ENCODE measurements at regions not wholly inside any gene's neighbourhood (a gene's known extent, or its start where the extent isn't known, plus 50 kb on each side); places are given as distances from the start of the nearest gene placed in this dataset.

DNA sequence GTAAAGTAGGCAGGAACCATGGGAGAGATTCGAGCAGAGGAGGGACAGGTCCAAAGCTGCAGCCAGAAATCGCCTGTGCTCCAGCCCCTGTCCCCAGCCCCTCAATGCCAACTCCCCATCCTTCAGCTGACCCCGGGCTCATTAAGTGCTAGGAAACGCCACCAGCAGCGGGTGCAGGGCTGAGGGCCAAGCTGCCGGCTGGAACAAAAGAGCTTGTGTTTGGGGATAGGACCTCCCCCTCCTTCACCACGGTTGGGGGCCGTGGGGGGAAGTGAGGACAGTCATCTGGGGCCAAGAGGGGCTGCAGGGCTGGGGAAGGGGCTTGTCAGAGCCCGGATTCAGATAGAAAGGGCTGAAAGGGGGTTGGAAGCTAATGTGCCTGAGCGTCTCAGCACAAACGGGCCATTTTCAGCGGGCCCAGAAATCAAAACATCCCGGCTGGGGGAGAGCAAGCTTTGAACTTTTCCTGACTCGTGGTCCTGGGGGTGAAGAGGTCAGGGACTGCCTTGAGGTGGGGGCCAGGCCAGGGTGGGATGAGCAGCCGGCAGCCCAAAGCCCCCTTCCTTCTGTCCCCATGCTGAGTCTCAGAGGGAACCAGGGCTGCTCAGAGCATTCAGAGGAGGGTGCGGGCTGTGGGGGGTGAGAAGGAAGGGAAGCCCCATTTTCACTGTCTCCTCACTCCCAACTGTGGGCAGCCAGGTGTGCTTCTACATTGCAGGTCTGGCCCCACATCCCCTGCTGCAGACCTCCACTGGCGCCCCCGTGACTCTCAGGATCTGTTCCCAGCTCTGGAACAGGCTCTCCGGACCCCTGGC lies 69.4 kb upstream of the DAB2IP start (continued):
- TF ChIP-seq ZNF891 (CRISPR knock-in tag; IDR thresholded peaks at IDR 0.05) (no peak), ZNF724P (CRISPR knock-in tag; IDR thresholded peaks at IDR 0.05; ENCODE audit: borderline replicate concordance) (no peak), HMG20B (CRISPR knock-in tag; conservative IDR thresholded peaks at IDR 0.05) (no peak), FIP1L1 (IDR thresholded peaks at IDR 0.05; ENCODE audit: borderline replicate concordance, insufficient read depth, low read depth, low read length) (no peak), NFKB2 (CRISPR knock-in tag; IDR thresholded peaks at IDR 0.05; ENCODE audit: borderline replicate concordance) (no peak), ZNF790 (CRISPR knock-in tag; IDR thresholded peaks at IDR 0.05; ENCODE audit: borderline replicate concordance) (no peak), HMGA1 (CRISPR knock-in tag; conservative IDR thresholded peaks at IDR 0.05) (no peak), NFKBIZ (CRISPR knock-in tag; IDR thresholded peaks at IDR 0.05) (no peak), CC2D1A (CRISPR knock-in tag; IDR thresholded peaks at IDR 0.05) (no peak), ZNF598 (CRISPR knock-in tag; IDR thresholded peaks at IDR 0.05; ENCODE audit: borderline replicate concordance) (no peak), ZNF572 (CRISPR knock-in tag; IDR thresholded peaks at IDR 0.05) (no peak)
- TF ChIP-seq, protein P1, sequence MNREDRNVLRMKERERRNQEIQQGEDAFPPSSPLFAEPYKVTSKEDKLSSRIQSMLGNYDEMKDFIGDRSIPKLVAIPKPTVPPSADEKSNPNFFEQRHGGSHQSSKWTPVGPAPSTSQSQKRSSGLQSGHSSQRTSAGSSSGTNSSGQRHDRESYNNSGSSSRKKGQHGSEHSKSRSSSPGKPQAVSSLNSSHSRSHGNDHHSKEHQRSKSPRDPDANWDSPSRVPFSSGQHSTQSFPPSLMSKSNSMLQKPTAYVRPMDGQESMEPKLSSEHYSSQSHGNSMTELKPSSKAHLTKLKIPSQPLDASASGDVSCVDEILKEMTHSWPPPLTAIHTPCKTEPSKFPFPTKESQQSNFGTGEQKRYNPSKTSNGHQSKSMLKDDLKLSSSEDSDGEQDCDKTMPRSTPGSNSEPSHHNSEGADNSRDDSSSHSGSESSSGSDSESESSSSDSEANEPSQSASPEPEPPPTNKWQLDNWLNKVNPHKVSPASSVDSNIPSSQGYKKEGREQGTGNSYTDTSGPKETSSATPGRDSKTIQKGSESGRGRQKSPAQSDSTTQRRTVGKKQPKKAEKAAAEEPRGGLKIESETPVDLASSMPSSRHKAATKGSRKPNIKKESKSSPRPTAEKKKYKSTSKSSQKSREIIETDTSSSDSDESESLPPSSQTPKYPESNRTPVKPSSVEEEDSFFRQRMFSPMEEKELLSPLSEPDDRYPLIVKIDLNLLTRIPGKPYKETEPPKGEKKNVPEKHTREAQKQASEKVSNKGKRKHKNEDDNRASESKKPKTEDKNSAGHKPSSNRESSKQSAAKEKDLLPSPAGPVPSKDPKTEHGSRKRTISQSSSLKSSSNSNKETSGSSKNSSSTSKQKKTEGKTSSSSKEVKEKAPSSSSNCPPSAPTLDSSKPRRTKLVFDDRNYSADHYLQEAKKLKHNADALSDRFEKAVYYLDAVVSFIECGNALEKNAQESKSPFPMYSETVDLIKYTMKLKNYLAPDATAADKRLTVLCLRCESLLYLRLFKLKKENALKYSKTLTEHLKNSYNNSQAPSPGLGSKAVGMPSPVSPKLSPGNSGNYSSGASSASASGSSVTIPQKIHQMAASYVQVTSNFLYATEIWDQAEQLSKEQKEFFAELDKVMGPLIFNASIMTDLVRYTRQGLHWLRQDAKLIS (CRISPR knock-in tag; IDR thresholded peaks at IDR 0.05), result no peak
- TF ChIP-seq, protein P2, sequence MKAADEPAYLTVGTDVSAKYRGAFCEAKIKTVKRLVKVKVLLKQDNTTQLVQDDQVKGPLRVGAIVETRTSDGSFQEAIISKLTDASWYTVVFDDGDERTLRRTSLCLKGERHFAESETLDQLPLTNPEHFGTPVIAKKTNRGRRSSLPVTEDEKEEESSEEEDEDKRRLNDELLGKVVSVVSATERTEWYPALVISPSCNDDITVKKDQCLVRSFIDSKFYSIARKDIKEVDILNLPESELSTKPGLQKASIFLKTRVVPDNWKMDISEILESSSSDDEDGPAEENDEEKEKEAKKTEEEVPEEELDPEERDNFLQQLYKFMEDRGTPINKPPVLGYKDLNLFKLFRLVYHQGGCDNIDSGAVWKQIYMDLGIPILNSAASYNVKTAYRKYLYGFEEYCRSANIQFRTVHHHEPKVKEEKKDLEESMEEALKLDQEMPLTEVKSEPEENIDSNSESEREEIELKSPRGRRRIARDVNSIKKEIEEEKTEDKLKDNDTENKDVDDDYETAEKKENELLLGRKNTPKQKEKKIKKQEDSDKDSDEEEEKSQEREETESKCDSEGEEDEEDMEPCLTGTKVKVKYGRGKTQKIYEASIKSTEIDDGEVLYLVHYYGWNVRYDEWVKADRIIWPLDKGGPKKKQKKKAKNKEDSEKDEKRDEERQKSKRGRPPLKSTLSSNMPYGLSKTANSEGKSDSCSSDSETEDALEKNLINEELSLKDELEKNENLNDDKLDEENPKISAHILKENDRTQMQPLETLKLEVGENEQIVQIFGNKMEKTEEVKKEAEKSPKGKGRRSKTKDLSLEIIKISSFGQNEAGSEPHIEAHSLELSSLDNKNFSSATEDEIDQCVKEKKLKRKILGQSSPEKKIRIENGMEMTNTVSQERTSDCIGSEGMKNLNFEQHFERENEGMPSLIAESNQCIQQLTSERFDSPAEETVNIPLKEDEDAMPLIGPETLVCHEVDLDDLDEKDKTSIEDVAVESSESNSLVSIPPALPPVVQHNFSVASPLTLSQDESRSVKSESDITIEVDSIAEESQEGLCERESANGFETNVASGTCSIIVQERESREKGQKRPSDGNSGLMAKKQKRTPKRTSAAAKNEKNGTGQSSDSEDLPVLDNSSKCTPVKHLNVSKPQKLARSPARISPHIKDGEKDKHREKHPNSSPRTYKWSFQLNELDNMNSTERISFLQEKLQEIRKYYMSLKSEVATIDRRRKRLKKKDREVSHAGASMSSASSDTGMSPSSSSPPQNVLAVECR (CRISPR knock-in tag; IDR thresholded peaks at IDR 0.05; ENCODE audit: borderline replicate concordance), result no peak
- TF ChIP-seq, protein P3, sequence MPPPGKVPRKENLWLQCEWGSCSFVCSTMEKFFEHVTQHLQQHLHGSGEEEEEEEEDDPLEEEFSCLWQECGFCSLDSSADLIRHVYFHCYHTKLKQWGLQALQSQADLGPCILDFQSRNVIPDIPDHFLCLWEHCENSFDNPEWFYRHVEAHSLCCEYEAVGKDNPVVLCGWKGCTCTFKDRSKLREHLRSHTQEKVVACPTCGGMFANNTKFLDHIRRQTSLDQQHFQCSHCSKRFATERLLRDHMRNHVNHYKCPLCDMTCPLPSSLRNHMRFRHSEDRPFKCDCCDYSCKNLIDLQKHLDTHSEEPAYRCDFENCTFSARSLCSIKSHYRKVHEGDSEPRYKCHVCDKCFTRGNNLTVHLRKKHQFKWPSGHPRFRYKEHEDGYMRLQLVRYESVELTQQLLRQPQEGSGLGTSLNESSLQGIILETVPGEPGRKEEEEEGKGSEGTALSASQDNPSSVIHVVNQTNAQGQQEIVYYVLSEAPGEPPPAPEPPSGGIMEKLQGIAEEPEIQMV (CRISPR knock-in tag; IDR thresholded peaks at IDR 0.05; ENCODE audit: low read depth), result no peak
- TF ChIP-seq, protein P4, sequence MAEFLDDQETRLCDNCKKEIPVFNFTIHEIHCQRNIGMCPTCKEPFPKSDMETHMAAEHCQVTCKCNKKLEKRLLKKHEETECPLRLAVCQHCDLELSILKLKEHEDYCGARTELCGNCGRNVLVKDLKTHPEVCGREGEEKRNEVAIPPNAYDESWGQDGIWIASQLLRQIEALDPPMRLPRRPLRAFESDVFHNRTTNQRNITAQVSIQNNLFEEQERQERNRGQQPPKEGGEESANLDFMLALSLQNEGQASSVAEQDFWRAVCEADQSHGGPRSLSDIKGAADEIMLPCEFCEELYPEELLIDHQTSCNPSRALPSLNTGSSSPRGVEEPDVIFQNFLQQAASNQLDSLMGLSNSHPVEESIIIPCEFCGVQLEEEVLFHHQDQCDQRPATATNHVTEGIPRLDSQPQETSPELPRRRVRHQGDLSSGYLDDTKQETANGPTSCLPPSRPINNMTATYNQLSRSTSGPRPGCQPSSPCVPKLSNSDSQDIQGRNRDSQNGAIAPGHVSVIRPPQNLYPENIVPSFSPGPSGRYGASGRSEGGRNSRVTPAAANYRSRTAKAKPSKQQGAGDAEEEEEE (CRISPR knock-in tag; IDR thresholded peaks at IDR 0.05; ENCODE audit: borderline replicate concordance), result no peak
